Epithelial cell of proximal tubule (primary cell): ENCODE measurements at regions not wholly inside any gene's neighbourhood (a gene's known extent, or its start where the extent isn't known, plus 50 kb on each side); places are given as distances from the start of the nearest gene placed in this dataset.
"Not testable (repeated sequence)": the region's sequence is repeated elsewhere in the genome, so short reads cannot be mapped to it uniquely, and the experiment has no call there.

Experiments
- DNase-seq: peaks from one replicate; pipeline ENCODE4 v3.0.0-alpha.2; 2011; ENCODE audit warnings: low read depth
- H3K4me3 ChIP-seq: 2 replicates; pipeline ENCODE4 v1.5.1; 2011; ENCODE audit warnings: low read depth, mild to moderate bottlenecking, low read length

DNA sequence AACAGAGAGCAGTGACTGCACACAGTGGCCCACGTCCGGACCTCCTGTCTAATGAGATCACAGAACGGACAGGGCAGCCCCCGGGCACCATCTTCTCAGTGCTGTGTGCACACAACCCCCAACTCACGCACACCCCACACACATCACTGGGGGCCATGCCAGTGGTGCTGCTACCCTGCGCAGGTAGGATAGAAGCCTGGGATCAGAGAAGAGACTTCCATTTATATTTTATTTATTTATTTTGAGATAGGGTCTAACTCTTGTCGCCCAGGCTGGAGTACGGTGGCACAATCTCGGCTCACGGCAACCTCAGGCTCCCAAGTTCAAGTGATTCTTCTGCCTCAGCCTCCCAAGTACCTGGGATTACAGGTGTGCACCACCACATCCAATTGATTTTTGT lies 71.5 kb upstream of the TNK2 start:
- not testable (repeated sequence) for H3K4me3 ChIP-seq, DNase-seq

- H3K4me3 ChIP-seq, DNase-seq: not testable (repeated sequence)
Observed at GRCh38 chr3:195978585-195978984, 70.2 kb upstream of the TNK2 start.

GRCh38 chr3:195976876-195977275 lies 68.5 kb upstream of the TNK2 start:
- not testable (repeated sequence) for DNase-seq, H3K4me3 ChIP-seq

- not testable (repeated sequence) for DNase-seq, H3K4me3 ChIP-seq
Observed at GRCh38 chr3:195974281-195974680, 65.9 kb upstream of the TNK2 start.

DNA sequence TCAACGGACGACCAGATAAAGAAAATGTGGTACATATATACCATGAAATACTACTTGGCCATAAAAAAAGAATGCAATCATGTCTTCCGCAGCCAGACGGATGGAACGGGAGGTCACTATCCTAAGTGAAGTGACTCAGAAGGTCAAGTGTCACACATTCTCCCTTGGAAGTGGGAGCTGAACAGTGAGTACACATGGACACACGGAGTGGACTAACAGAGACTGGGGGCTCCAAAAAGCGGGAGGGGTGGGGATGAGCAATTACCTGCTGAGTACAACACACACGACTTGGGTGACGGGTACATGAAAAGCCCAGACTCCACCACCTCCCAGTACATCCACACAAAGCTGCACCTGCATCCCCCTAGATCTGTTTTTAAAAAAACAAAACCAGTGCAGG lies 62.5 kb upstream of the TNK2 start:
- not testable (repeated sequence) for H3K4me3 ChIP-seq, DNase-seq

GRCh38 chr3:195969838-195970776 lies 61.8 kb upstream of the TNK2 start:
- not testable (repeated sequence) for DNase-seq, H3K4me3 ChIP-seq

GRCh38 chr3:195969341-195969740 lies 61.0 kb upstream of the TNK2 start:
- not testable (repeated sequence) for DNase-seq, H3K4me3 ChIP-seq

DNA sequence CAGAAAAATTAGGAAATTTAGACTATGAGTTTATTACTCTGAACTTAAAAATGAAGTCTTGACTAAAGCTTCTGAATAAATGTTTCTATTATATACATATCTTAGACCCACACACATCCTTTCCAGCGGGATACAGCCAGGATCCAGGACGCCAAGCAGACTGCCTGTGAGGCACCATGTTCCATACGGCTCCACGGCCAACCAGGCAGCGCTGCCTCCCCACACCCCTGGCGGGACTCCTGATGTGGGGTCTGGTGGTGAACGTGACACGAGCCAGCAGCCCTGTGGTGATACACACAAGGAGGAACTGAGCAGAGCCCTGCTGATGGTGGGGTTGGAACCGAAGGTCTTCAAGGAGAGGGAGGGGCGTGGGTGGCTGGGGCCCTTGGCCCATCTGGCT lies 59.8 kb upstream of the TNK2 start:
- not testable (repeated sequence) for DNase-seq, H3K4me3 ChIP-seq

- not testable (repeated sequence) for H3K4me3 ChIP-seq, DNase-seq
Observed at GRCh38 chr3:195967387-195967720, 59.0 kb upstream of the TNK2 start.

GRCh38 chr3:195966563-195967386 lies 58.4 kb upstream of the TNK2 start:
- not testable (repeated sequence) for DNase-seq, H3K4me3 ChIP-seq

DNA sequence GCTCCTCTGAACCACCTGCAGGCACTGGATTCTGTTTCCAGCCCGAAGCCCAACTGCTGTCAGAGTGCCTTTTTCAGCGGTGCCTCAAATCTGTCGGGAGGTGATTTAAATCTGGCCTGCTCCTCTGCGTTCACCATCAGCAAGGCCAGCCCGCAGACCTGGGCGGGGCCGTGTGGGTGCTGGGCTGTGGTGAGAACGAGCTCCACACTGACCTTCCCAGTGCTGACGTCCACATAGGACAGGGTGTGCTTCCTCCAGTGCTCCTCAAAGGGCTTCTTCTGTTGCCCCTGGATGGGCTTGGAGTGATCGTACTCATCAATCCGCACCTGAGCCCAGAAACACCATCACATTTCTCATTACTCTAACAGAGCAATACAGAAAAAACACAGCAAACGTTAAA lies 56.9 kb upstream of the TNK2 start:
- DNase-seq, H3K4me3 ChIP-seq: not testable (repeated sequence)

DNA sequence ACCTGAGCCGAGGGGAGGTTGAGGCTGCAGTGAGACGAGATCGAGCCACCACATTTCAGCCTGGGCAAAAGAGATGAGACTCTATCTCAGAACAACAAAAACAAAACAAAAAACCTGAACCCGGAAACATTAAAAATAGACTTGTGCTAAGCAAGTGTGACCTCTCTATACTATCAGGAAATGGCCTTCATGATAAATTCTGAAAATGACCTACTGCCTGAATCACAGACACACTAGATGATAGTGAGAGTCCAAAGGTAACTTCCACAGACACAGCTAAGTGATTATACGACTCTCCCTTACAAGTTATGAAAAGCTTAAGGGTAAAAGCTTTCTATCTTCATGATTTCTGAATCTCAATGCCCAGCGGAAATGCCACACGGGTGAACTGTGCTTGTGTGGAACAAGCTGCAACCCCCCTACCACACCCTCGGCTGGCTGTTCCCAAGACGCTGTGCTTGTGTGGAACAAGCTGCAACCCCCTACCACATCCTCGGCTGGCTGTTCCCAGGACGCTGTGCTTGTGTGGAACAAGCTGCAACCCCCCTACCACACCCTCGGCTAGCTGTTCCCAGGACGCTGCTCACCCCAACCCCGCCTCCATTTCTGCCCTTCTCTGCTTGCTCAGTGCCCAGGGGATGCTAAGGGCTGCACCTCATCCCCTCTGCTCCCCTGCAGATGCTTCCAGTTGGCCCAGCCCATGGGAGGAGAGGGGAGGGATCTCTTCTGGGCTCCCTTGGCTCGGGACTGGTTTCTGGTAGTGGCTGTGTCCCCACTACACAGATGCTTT lies 56.2 kb upstream of the TNK2 start:
- DNase-seq, H3K4me3 ChIP-seq: not testable (repeated sequence)

GRCh38 chr3:195962222-195962621 lies 53.9 kb upstream of the TNK2 start:
- DNase-seq, H3K4me3 ChIP-seq: not testable (repeated sequence)

DNA sequence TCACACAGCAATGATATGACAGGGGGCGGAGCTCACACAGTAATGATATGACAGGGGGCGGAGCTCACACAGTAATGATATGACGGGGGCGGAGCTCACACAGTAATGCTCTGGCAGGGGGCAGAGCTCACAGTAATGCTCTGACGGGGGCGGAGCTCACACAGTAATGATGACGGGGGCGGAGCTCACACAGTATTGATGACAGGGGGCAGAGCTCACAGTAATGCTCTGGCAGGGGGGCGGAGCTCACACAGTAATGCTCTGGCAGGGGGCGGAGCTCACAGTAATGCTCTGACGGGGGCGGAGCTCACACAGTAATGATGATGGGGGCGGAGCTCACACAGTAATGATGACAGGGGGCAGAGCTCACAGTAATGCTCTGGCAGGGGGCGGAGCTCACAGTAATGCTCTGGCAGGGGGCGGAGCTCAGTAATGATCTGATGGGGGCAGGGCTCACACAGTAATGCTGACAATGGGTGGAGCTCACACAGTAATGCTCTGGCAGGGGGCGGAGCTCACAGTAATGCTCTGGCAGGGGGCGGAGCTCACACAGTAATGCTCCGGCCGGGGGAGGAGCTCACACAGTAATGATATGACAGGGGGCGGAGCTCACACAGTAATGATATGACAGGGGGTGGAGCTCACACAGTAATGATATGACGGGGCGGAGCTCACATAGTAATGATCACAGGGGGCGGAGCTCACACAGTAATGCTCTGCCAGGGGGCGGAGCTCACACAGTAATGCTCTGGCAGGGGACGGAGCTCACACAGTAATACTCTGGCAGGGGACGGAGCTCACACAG lies 52.8 kb upstream of the TNK2 start:
- not testable (repeated sequence) for DNase-seq, H3K4me3 ChIP-seq

GRCh38 chr3:195960164-195960563 lies 51.8 kb upstream of the TNK2 start:
- DNase-seq, H3K4me3 ChIP-seq: not testable (repeated sequence)

- not testable (repeated sequence) for H3K4me3 ChIP-seq, DNase-seq
Observed at GRCh38 chr3:195959367-195960157, 51.2 kb upstream of the TNK2 start.

- not testable (repeated sequence) for H3K4me3 ChIP-seq, DNase-seq
Observed at GRCh38 chr3:195958736-195959135, 50.4 kb upstream of the TNK2 start.
